H1 (cell line): ENCODE measurements at regions not wholly inside any gene's neighbourhood (a gene's known extent, or its start where the extent isn't known, plus 50 kb on each side); places are given as distances from the start of the nearest gene placed in this dataset.

Source experiments
- CREB1 ChIP-seq: IDR thresholded peaks from 2 replicates; pipeline ENCODE4 v1.6.1; 2012; ENCODE audit warnings: inconsistent platforms
- CTCF ChIP-seq, 3 experiments: IDR thresholded peaks; 1 replicate in 2 of 3; 2 replicates in 1 of 3; pipeline versions ENCODE4 v1.5.1 to v1.6.1; 2011; ENCODE audit warnings: low read length in 3 of 3, mild to moderate bottlenecking in 3 of 3, inconsistent platforms in 2 of 3, low read depth in 1 of 3, moderate library complexity in 1 of 3; ENCODE audit not compliant: insufficient read depth in 1 of 3; ENCODE audit errors: control extremely low read depth in 1 of 3
- EP300 ChIP-seq, 2 experiments: IDR thresholded peaks; 1 replicate in 1 of 2; 2 replicates in 1 of 2; pipeline ENCODE4 v1.6.1; 2011 to 2012; ENCODE audit warnings: low read depth in 2 of 2, low read length in 2 of 2, mild to moderate bottlenecking in 2 of 2, borderline replicate concordance in 1 of 2, inconsistent platforms in 1 of 2, moderate library complexity in 1 of 2
- KDM4A ChIP-seq: IDR thresholded peaks from one replicate; pipeline ENCODE4 v1.7.1; 2012; ENCODE audit warnings: low read depth, mild to moderate bottlenecking, moderate library complexity, low read length, inconsistent platforms; ENCODE audit not compliant: severe bottlenecking
- MAX ChIP-seq: IDR thresholded peaks from 2 replicates; pipeline ENCODE4 v1.6.1; 2012; ENCODE audit warnings: inconsistent platforms
- POLR2A ChIP-seq, 2 experiments: IDR thresholded peaks; 1 replicate in 1 of 2; 2 replicates in 1 of 2; pipeline ENCODE4 v1.6.1; 2011; ENCODE audit warnings: low read depth in 2 of 2, low read length in 2 of 2, mild to moderate bottlenecking in 2 of 2; ENCODE audit errors: control extremely low read depth in 1 of 2
- SRF ChIP-seq: IDR thresholded peaks from 2 replicates; pipeline ENCODE4 v1.6.1; 2011; ENCODE audit warnings: mild to moderate bottlenecking, low read depth, low read length, moderate library complexity

- TF ChIP-seq KDM4A (no peak), CREB1 (no peak), CTCF (IDR thresholded peaks at IDR 0.05; ENCODE audit: control extremely low read depth in 1 of 3, insufficient read depth in 1 of 3, low read depth in 1 of 3, low read length in 3 of 3) (no peak), EP300 (IDR thresholded peaks at IDR 0.05; ENCODE audit: borderline replicate concordance in 1 of 2, low read depth in 2 of 2, low read length in 2 of 2) (no peak), MAX (no peak), SRF (no peak), POLR2A (IDR thresholded peaks at IDR 0.05; ENCODE audit: control extremely low read depth in 1 of 2, low read depth in 2 of 2, low read length in 2 of 2) (no peak)
Measured at GRCh38 chr10:121007264-121007663, 156.1 kb downstream of the WDR11 start.
